ENCODE measurements at regions not wholly inside any gene's neighbourhood (a gene's known extent, or its start where the extent isn't known, plus 50 kb on each side); places are given as distances from the start of the nearest gene placed in this dataset.

GRCh38 chr5:4164167-4164566 lies 568.5 kb downstream of the IRX1 start:
- DNase-seq (ENCODE audit: low spot score), result no peak
- TF ChIP-seq CTCF (IDR thresholded peaks at IDR 0.05; ENCODE audit: extremely low read depth, missing control alignments), result no peak

GRCh38 chr5:4180703-4181102 lies 585.1 kb downstream of the IRX1 start:
- DNase-seq (ENCODE audit: low spot score), result no peak
- TF ChIP-seq CTCF (IDR thresholded peaks at IDR 0.05; ENCODE audit: extremely low read depth, missing control alignments), result no peak

GRCh38 chr5:4182144-4182543 lies 586.5 kb downstream of the IRX1 start:
- no peak for TF ChIP-seq CTCF (IDR thresholded peaks at IDR 0.05; ENCODE audit: extremely low read depth, missing control alignments)
- DNase-seq (ENCODE audit: low spot score), result no peak

- no peak for TF ChIP-seq CTCF (IDR thresholded peaks at IDR 0.05; ENCODE audit: extremely low read depth, missing control alignments)
- DNase-seq (ENCODE audit: low spot score), result no peak
These were observed 589.5 kb downstream of the IRX1 start for GRCh38 chr5:4185127-4185526.

- no peak for DNase-seq (ENCODE audit: low spot score)
- no peak for TF ChIP-seq CTCF (IDR thresholded peaks at IDR 0.05; ENCODE audit: extremely low read depth, missing control alignments)
These were observed 593.1 kb downstream of the IRX1 start for GRCh38 chr5:4188704-4189103.

GRCh38 chr5:4189317-4189716 lies 593.7 kb downstream of the IRX1 start:
- no peak for DNase-seq (ENCODE audit: low spot score)

GRCh38 chr5:4191041-4191440 lies 595.4 kb downstream of the IRX1 start:
- no peak for TF ChIP-seq CTCF (IDR thresholded peaks at IDR 0.05; ENCODE audit: extremely low read depth, missing control alignments)
- no peak for DNase-seq (ENCODE audit: low spot score)

More at GRCh38 chr5:4189317-4189716, 593.7 kb downstream of the IRX1 start:
- no peak for TF ChIP-seq CTCF (IDR thresholded peaks at IDR 0.05; ENCODE audit: extremely low read depth, missing control alignments)

Data from GM20000 (cell line).